ENCODE measurements at regions not wholly inside any gene's neighbourhood (a gene's known extent, or its start where the extent isn't known, plus 50 kb on each side); places are given as distances from the start of the nearest gene placed in this dataset.

GRCh38 chr3:139117883-139118760, 73.4 kb upstream of the PRR23C start:
- no peak for TF ChIP-seq CTCF (IDR thresholded peaks at IDR 0.05)
- Mint-ChIP-seq H3K27ac (no peak overlapping the region), H3K4me3 (no peak overlapping the region), H3K27me3 (ENCODE audit: low read depth, poor library complexity) (peaks cover 16% of the 10 kb centered on the region), H3K36me3 (ENCODE audit: low read depth) (no peaks in the 10 kb centered on the region), H3K9me3 (no peaks in the 10 kb centered on the region), H3K4me1 (peaks cover 25% of the 10 kb centered on the region)
- DNase-seq, result no peak

GRCh38 chr3:139118835-139119234, 74.1 kb upstream of the PRR23C start:
- no peaks in the 10 kb centered on the region for H3K36me3 Mint-ChIP-seq (ENCODE audit: low read depth)
- H3K27me3 Mint-ChIP-seq (ENCODE audit: low read depth, poor library complexity), result peaks cover 12% of the 10 kb centered on the region
- peaks cover 29% of the 10 kb centered on the region for H3K4me1 Mint-ChIP-seq
- TF ChIP-seq CTCF (IDR thresholded peaks at IDR 0.05), result no peak
- no peaks in the 10 kb centered on the region for H3K9me3 Mint-ChIP-seq
- DNase-seq, result no peak
- no peak overlapping the region for H3K4me3 Mint-ChIP-seq
- H3K27ac Mint-ChIP-seq, result no peak overlapping the region

- Mint-ChIP-seq H3K27me3 (ENCODE audit: low read depth, poor library complexity) (peaks cover 9% of the 10 kb centered on the region), H3K36me3 (ENCODE audit: low read depth) (no peaks in the 10 kb centered on the region), H3K9me3 (no peaks in the 10 kb centered on the region), H3K4me1 (peaks cover 30% of the 10 kb centered on the region), H3K27ac (no peak overlapping the region), H3K4me3 (no peak overlapping the region)
- no peak for TF ChIP-seq CTCF (IDR thresholded peaks at IDR 0.05)
- DNase-seq, result no peak
Measured at GRCh38 chr3:139119331-139120025, 74.8 kb upstream of the PRR23C start.

GRCh38 chr3:139120086-139121056, 75.7 kb upstream of the PRR23C start:
- Mint-ChIP-seq H3K4me1 (peaks cover 30% of the 10 kb centered on the region), H3K27ac (peak overlapping the region; percentile 81), H3K9me3 (no peaks in the 10 kb centered on the region), H3K4me3 (no peak overlapping the region), H3K36me3 (ENCODE audit: low read depth) (no peaks in the 10 kb centered on the region), H3K27me3 (ENCODE audit: low read depth, poor library complexity) (peaks cover 11% of the 10 kb centered on the region)
- DNase-seq, result peak; percentile 47
- no peak for TF ChIP-seq CTCF (IDR thresholded peaks at IDR 0.05)

- peaks cover 14% of the 10 kb centered on the region for H3K27me3 Mint-ChIP-seq (ENCODE audit: low read depth, poor library complexity)
- H3K4me3 Mint-ChIP-seq, result no peak overlapping the region
- H3K27ac Mint-ChIP-seq, result no peak overlapping the region
- TF ChIP-seq CTCF (IDR thresholded peaks at IDR 0.05), result no peak
- peaks cover 30% of the 10 kb centered on the region for H3K4me1 Mint-ChIP-seq
- H3K36me3 Mint-ChIP-seq (ENCODE audit: low read depth), result no peaks in the 10 kb centered on the region
- DNase-seq, result no peak
- H3K9me3 Mint-ChIP-seq, result no peaks in the 10 kb centered on the region
Measured at GRCh38 chr3:139121513-139122220, 77.0 kb upstream of the PRR23C start.
